ENCODE measurements at regions not wholly inside any gene's neighbourhood (a gene's known extent, or its start where the extent isn't known, plus 50 kb on each side); places are given as distances from the start of the nearest gene placed in this dataset.

DNA sequence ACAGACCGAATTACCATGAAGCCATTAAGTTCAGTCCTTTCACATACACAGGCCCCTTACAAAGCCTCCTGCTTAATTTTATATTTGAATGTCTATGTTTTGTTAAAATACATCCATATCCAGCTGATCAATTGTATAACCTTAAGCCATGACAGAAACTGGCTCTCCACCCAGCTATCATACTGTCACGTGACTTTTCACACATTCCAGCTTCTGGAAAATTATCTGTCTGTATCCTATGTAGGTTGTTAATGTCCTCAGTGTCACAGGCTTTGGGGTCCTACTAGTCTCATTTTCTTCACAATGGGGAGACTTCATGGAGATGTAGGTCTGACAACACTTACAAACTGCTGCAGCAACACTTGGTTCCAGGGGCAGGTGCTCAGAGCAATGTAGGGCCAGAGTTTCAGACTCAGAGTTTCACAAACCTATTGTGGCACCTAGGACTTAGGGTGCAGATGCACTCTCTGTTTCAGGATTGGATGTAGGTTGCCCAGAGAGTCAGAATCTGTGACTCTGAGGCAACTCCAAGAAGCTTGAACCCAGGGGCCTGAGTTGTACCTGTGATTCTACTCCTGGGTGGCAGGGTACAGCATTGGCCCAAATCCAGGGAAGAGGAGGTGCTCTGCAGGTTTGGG, 69.6 kb upstream of the PCDH20 start:
- no peak for TF ChIP-seq POLR2A (IDR thresholded peaks at IDR 0.05)
- TF ChIP-seq, protein P1, sequence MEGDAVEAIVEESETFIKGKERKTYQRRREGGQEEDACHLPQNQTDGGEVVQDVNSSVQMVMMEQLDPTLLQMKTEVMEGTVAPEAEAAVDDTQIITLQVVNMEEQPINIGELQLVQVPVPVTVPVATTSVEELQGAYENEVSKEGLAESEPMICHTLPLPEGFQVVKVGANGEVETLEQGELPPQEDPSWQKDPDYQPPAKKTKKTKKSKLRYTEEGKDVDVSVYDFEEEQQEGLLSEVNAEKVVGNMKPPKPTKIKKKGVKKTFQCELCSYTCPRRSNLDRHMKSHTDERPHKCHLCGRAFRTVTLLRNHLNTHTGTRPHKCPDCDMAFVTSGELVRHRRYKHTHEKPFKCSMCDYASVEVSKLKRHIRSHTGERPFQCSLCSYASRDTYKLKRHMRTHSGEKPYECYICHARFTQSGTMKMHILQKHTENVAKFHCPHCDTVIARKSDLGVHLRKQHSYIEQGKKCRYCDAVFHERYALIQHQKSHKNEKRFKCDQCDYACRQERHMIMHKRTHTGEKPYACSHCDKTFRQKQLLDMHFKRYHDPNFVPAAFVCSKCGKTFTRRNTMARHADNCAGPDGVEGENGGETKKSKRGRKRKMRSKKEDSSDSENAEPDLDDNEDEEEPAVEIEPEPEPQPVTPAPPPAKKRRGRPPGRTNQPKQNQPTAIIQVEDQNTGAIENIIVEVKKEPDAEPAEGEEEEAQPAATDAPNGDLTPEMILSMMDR (IDR thresholded peaks at IDR 0.05) = no peak
- TF ChIP-seq POLR2AphosphoS5 (IDR thresholded peaks at IDR 0.05) = no peak
- no peak for TF ChIP-seq EP300 (IDR thresholded peaks at IDR 0.05)

Data from gastroesophageal sphincter (tissue), 3 donors.